GM18508 (cell line): ENCODE measurements at regions not wholly inside any gene's neighbourhood (a gene's known extent, or its start where the extent isn't known, plus 50 kb on each side); places are given as distances from the start of the nearest gene placed in this dataset.
"Not testable (repeated sequence)": the region's sequence is repeated elsewhere in the genome, so short reads cannot be mapped to it uniquely, and the experiment has no call there.

ENCODE experiments used
- ATAC-seq: cut with Tn5 transposase; IDR thresholded peaks from one replicate; pipeline ENCODE4 v1.9.1; 2021; ENCODE audit warnings: moderate number of reproducible peaks; ENCODE audit not compliant: insufficient read depth, unreplicated experiment

- ATAC-seq, result no peak
Observed at GRCh38 chr11:8768625-8769333, 86.2 kb downstream of the RPL27A start.

- no peak for ATAC-seq
Observed at GRCh38 chr11:8772571-8773519, 90.3 kb downstream of the RPL27A start.

- no peak for ATAC-seq
Observed at GRCh38 chr11:8773916-8774539, 91.4 kb downstream of the RPL27A start.

GRCh38 chr11:8774916-8775315 is 92.3 kb downstream of the RPL27A start:
- not testable (repeated sequence) for ATAC-seq

- ATAC-seq, result no peak
Observed at GRCh38 chr11:8775332-8775731, 92.7 kb downstream of the RPL27A start.

GRCh38 chr11:8775734-8776133 is 93.1 kb downstream of the RPL27A start:
- ATAC-seq, result no peak

GRCh38 chr11:8776209-8776608 is 93.6 kb downstream of the RPL27A start:
- ATAC-seq, result no peak

- no peak for ATAC-seq
Observed at GRCh38 chr11:8777907-8778767, 95.5 kb downstream of the RPL27A start.

GRCh38 chr11:8779107-8779506 is 96.5 kb downstream of the RPL27A start:
- no peak for ATAC-seq

- ATAC-seq, result no peak
Observed at GRCh38 chr11:8779732-8780131, 97.1 kb downstream of the RPL27A start.

- ATAC-seq, result no peak
Observed at GRCh38 chr11:8784954-8785353, 102.4 kb downstream of the RPL27A start.

GRCh38 chr11:8785457-8785856 is 102.9 kb downstream of the RPL27A start:
- ATAC-seq, result no peak

GRCh38 chr11:8785998-8786397 is 103.4 kb downstream of the RPL27A start:
- ATAC-seq, result no peak

GRCh38 chr11:8786933-8787332 is 104.3 kb downstream of the RPL27A start:
- ATAC-seq, result no peak

GRCh38 chr11:8787372-8787771 is 104.8 kb downstream of the RPL27A start:
- ATAC-seq, result no peak

GRCh38 chr11:8788616-8789015 is 106.0 kb downstream of the RPL27A start:
- ATAC-seq, result no peak

- no peak for ATAC-seq
Observed at GRCh38 chr11:8789864-8790263, 107.3 kb downstream of the RPL27A start.

- ATAC-seq, result no peak
Observed at GRCh38 chr11:8790968-8791367, 108.4 kb downstream of the RPL27A start.

- no peak for ATAC-seq
Observed at GRCh38 chr11:8792710-8793109, 110.1 kb downstream of the RPL27A start.

- no peak for ATAC-seq
Observed at GRCh38 chr11:8793114-8793777, 110.7 kb downstream of the RPL27A start.
